HepG2 (cell line): ENCODE measurements at regions not wholly inside any gene's neighbourhood (a gene's known extent, or its start where the extent isn't known, plus 50 kb on each side); places are given as distances from the start of the nearest gene placed in this dataset.
"Not testable (repeated sequence)": the region's sequence is repeated elsewhere in the genome, so short reads cannot be mapped to it uniquely, and the experiment has no call there.

Experiments
- MAX ChIP-seq: IDR thresholded peaks from 2 replicates; pipeline ENCODE4 v1.6.1; 2012; ENCODE audit warnings: inconsistent platforms
- NBN ChIP-seq: fragments of 450-650 bp; conservative IDR thresholded peaks from 2 replicates; pipeline ENCODE4 v1.6.1; 2017
- PCBP1 ChIP-seq: fragments of 200-400 bp; formaldehyde crosslinking; IDR thresholded peaks from 2 replicates; pipeline ENCODE4 v1.6.1; 2017; ENCODE audit warnings: mild to moderate bottlenecking, low read depth, low read length, borderline replicate concordance
- POLR2A ChIP-seq, 2 experiments: IDR thresholded peaks; 2 replicates each; pipeline ENCODE4 v1.6.1; 2011; ENCODE audit warnings: low read depth in 2 of 2, low read length in 2 of 2, mild to moderate bottlenecking in 1 of 2, moderate library complexity in 1 of 2; ENCODE audit not compliant: insufficient read depth in 1 of 2
- ZNF282 ChIP-seq: fragments of 450-650 bp; IDR thresholded peaks from 2 replicates; pipeline ENCODE4 v1.6.1; 2018; ENCODE audit not compliant: partially characterized antibody

- not testable (repeated sequence) for TF ChIP-seq NBN; POLR2A (IDR thresholded peaks at IDR 0.05; ENCODE audit: insufficient read depth in 1 of 2, low read depth in 2 of 2, low read length in 2 of 2); MAX; PCBP1; ZNF282
These were observed 779.0 kb downstream of the PCDH7 start for GRCh38 chr4:31499216-31499615.
